ENCODE measurements at regions not wholly inside any gene's neighbourhood (a gene's known extent, or its start where the extent isn't known, plus 50 kb on each side); places are given as distances from the start of the nearest gene placed in this dataset.

DNA sequence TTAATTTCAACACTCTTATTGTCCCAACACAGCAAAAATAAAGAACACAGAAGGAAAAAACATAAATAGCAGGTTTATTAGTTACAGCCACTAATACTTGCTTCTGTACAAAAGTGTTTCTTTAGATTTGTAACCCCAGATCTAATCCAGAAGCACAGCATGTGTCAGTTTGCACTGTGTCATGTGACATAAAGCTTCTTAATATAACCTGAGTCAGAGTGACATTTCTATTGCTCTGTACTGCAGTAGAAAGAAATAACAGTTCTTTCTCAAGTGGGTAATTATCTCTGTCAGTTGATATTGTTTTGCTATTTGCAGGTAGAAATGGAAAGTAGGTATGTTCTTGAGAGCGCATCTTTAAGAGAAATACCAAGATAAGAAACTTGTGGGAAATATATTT lies 422.5 kb downstream of the ZIC3 start:
- TF ChIP-seq, protein P1, sequence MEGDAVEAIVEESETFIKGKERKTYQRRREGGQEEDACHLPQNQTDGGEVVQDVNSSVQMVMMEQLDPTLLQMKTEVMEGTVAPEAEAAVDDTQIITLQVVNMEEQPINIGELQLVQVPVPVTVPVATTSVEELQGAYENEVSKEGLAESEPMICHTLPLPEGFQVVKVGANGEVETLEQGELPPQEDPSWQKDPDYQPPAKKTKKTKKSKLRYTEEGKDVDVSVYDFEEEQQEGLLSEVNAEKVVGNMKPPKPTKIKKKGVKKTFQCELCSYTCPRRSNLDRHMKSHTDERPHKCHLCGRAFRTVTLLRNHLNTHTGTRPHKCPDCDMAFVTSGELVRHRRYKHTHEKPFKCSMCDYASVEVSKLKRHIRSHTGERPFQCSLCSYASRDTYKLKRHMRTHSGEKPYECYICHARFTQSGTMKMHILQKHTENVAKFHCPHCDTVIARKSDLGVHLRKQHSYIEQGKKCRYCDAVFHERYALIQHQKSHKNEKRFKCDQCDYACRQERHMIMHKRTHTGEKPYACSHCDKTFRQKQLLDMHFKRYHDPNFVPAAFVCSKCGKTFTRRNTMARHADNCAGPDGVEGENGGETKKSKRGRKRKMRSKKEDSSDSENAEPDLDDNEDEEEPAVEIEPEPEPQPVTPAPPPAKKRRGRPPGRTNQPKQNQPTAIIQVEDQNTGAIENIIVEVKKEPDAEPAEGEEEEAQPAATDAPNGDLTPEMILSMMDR (IDR thresholded peaks at IDR 0.05; ENCODE audit: low read depth, low read length) = no peak
- no peak for DNase-seq (ENCODE audit: extremely low read depth, low read depth)

DNA sequence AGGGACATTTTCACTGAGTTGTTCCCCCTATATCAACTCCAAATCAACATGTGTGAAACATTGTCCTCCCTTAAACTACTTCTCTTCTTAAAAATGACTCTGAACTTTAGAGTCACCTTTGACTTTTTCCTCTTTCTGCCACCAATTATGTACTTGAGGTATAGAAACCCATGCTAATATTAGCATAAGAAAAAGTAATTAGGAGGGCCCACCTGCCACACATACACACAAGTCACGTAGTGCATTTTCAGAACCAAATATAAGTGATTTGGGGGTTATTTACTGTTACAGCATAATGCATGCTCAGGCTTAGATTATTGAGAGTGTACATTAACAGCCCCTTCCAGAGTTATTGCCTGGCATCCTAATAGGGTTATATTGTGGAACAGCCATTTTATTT lies 432.7 kb downstream of the ZIC3 start:
- DNase-seq (ENCODE audit: extremely low read depth, low read depth) = no peak

DNA sequence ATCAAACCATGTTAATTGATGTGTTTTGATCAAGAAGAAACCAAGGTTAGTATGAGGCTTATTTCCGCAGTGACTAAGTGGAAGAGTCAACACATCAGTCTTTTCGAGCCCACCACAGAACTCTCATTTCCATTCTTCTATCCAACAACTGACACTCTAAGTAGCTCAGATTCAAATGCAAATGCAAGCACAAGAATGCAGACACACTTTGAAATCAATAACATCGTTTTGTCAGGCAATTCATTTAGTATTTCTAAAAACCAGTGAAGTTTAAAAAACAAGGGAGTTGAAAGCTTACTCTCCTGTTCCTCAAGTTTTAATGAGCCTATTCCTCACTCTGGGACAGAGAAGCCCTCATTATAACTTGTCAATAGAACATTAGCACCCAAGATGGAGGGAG lies 433.1 kb downstream of the ZIC3 start:
- TF ChIP-seq, protein P1 (IDR thresholded peaks at IDR 0.05; ENCODE audit: low read depth, low read length) = no peak
- no peak for DNase-seq (ENCODE audit: extremely low read depth, low read depth)

More for the DNA sequence above, 432.7 kb downstream of the ZIC3 start:
- TF ChIP-seq, protein P1 (IDR thresholded peaks at IDR 0.05; ENCODE audit: low read depth, low read length) = no peak

DNA sequence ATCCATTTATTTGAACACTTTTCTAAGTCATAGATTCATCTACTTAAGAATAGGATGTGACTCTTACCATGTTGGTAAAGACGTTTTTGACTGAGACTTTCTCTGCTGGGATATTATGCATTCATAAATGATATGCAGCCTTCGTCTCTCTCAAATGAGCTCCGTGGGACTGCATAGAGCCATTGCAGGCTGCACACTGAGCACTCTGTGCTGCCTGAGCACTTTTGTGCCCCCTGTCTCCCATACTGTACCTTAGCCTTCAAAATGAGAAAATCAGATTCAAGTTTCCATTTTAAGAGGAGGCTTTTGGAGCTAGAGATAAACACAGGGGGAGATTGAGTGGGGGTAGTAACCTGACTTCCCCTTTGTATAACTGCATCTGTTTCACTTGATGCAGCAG lies 433.6 kb downstream of the ZIC3 start:
- TF ChIP-seq, protein P1 (IDR thresholded peaks at IDR 0.05; ENCODE audit: low read depth, low read length) = no peak
- DNase-seq (ENCODE audit: extremely low read depth, low read depth) = no peak

DNA sequence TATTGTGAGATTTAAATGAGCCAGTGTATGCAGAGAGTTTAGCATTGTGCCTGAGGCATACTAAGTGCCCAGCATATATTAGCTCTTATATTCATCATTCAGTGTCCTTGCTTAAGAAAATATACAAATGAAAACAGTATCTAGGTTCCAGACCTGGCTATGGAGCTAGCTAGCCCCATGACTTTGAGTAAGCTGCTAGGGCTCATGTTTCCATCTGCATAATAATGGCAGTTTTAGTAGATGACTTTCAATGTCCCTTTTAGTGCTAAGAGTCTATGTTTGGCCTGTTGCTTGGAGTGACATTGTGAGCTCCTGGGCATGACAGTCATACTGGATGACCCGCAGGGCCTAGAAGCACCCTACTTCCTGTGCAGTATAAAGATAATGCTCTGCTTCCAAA lies 435.3 kb downstream of the ZIC3 start:
- DNase-seq (ENCODE audit: extremely low read depth, low read depth) = no peak
- TF ChIP-seq, protein P1 (IDR thresholded peaks at IDR 0.05; ENCODE audit: low read depth, low read length) = no peak

DNA sequence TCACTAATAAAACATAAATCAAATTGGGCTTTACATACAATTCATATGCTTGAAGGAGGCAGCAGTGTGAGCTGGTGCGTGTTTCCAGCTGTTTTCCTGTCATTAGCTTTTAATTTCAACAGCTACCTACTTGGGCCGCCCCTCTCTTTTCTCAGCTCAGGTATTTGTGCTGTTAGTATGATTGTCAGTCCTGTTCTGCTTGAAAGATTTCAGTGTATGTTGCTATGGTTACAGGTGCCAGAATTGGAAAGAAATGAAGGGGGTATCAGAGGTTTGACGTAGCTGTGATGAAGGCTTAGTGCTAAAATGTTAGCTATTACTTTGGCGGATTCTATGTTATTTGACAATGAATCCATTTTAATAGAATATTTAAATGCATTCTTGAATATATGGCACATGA lies 440.3 kb downstream of the ZIC3 start:
- no peak for DNase-seq (ENCODE audit: extremely low read depth, low read depth)

DNA sequence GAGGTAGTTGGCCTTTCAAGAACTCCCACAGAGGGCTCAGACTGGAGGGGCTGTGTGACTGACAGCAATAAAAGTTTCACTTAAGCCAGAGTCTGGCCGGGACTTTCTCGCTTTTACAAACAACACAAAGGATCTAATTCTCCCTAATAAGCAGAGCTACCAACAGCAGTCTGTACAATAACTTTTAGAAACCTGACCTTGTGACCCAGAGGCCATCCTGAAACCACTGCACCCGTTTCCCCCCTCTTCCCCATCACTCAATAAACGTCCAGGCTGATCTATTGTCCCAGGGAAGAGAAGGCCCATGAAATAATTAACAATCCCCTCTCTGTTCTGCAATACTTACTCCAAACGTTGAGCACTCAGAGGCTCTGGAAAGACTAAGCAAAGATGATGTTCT lies 442.4 kb downstream of the ZIC3 start:
- DNase-seq (ENCODE audit: extremely low read depth, low read depth) = no peak
- TF ChIP-seq, protein P1 (IDR thresholded peaks at IDR 0.05; ENCODE audit: low read depth, low read length) = no peak

More for the DNA sequence above, 440.3 kb downstream of the ZIC3 start:
- TF ChIP-seq, protein P1 (IDR thresholded peaks at IDR 0.05; ENCODE audit: low read depth, low read length) = no peak
